HG03196 (cell line): ENCODE measurements at regions not wholly inside any gene's neighbourhood (a gene's known extent, or its start where the extent isn't known, plus 50 kb on each side); places are given as distances from the start of the nearest gene placed in this dataset.
A peak's percentile ranks its signal among the peaks of the same experiment; 100 is the strongest.

ENCODE experiments used
- ATAC-seq: cut with Tn5 transposase; IDR thresholded peaks from one replicate; pipeline ENCODE4 v1.9.1; 2021; ENCODE audit not compliant: unreplicated experiment

GRCh38 chr16:85989863-85990643 lies 91.1 kb downstream of the IRF8 start:
- ATAC-seq: no peak

GRCh38 chr16:85990861-85991301 lies 91.9 kb downstream of the IRF8 start:
- ATAC-seq: no peak

- ATAC-seq: no peak
These were observed 92.5 kb downstream of the IRF8 start for GRCh38 chr16:85991425-85991824.

GRCh38 chr16:85991856-85992255 lies 92.9 kb downstream of the IRF8 start:
- ATAC-seq: no peak

GRCh38 chr16:85992359-85992758 lies 93.4 kb downstream of the IRF8 start:
- no peak for ATAC-seq

- ATAC-seq: no peak
These were observed 93.8 kb downstream of the IRF8 start for GRCh38 chr16:85992779-85993178.

- ATAC-seq: no peak
These were observed 95.8 kb downstream of the IRF8 start for GRCh38 chr16:85994492-85995490.

- ATAC-seq: peak; percentile 44
These were observed 96.8 kb downstream of the IRF8 start for GRCh38 chr16:85995541-85996423.

- no peak for ATAC-seq
These were observed 97.9 kb downstream of the IRF8 start for GRCh38 chr16:85996843-85997242.

- no peak for ATAC-seq
These were observed 99.4 kb downstream of the IRF8 start for GRCh38 chr16:85998171-85998867.

- no peak for ATAC-seq
These were observed 100.1 kb downstream of the IRF8 start for GRCh38 chr16:85998868-85999729.

- no peak for ATAC-seq
These were observed 100.8 kb downstream of the IRF8 start for GRCh38 chr16:85999778-86000177.

GRCh38 chr16:86002178-86002900 lies 103.4 kb downstream of the IRF8 start:
- peak; percentile 33 for ATAC-seq

GRCh38 chr16:86007524-86007923 lies 108.6 kb downstream of the IRF8 start:
- ATAC-seq: no peak

- no peak for ATAC-seq
These were observed 111.7 kb downstream of the IRF8 start for GRCh38 chr16:86010680-86011141.

GRCh38 chr16:86011532-86011931 lies 112.6 kb downstream of the IRF8 start:
- no peak for ATAC-seq

- ATAC-seq: no peak
These were observed 113.3 kb downstream of the IRF8 start for GRCh38 chr16:86012221-86012620.

GRCh38 chr16:86013867-86014266 lies 114.9 kb downstream of the IRF8 start:
- no peak for ATAC-seq
